GM12865 (cell line): ENCODE measurements at regions not wholly inside any gene's neighbourhood (a gene's known extent, or its start where the extent isn't known, plus 50 kb on each side); places are given as distances from the start of the nearest gene placed in this dataset.

Experiments used
- DNase-seq: peaks from one replicate; pipeline ENCODE4 v3.0.0; 2010; ENCODE audit warnings: low read depth
- H3K4me3 ChIP-seq: 2 replicates; pipeline ENCODE4 v1.5.1; 2011; ENCODE audit warnings: mild to moderate bottlenecking, low read depth, low read length, control low read depth
- CTCF ChIP-seq: IDR thresholded peaks from 2 replicates; pipeline ENCODE4 v1.5.1; 2011; ENCODE audit warnings: low read length, control low read depth, low read depth, inconsistent platforms; ENCODE audit not compliant: insufficient read depth; ENCODE audit errors: missing control alignments

- no peak overlapping the region for H3K4me3 ChIP-seq
- TF ChIP-seq CTCF: no peak
- no peak for DNase-seq
These were observed 311.7 kb upstream of the NEBL start for GRCh38 chr10:21208666-21209316.

- DNase-seq: no peak
- no peak for TF ChIP-seq CTCF
- no peak overlapping the region for H3K4me3 ChIP-seq
These were observed 310.9 kb upstream of the NEBL start for GRCh38 chr10:21207852-21208646.

GRCh38 chr10:21205328-21205727 is 308.2 kb upstream of the NEBL start:
- no peak for TF ChIP-seq CTCF
- DNase-seq: no peak
- H3K4me3 ChIP-seq: no peak overlapping the region

- TF ChIP-seq CTCF: no peak
- DNase-seq: no peak
- no peak overlapping the region for H3K4me3 ChIP-seq
These were observed 306.5 kb upstream of the NEBL start for GRCh38 chr10:21203473-21204107.

GRCh38 chr10:21202776-21203462 is 305.8 kb upstream of the NEBL start:
- no peak overlapping the region for H3K4me3 ChIP-seq
- no peak for TF ChIP-seq CTCF
- no peak for DNase-seq

- TF ChIP-seq CTCF: no peak
- DNase-seq: no peak
- H3K4me3 ChIP-seq: no peak overlapping the region
These were observed 302.4 kb upstream of the NEBL start for GRCh38 chr10:21199501-21199900.
